Left kidney (tissue), 1 donor: ENCODE measurements at regions not wholly inside any gene's neighbourhood (a gene's known extent, or its start where the extent isn't known, plus 50 kb on each side); places are given as distances from the start of the nearest gene placed in this dataset.

Experiments used
- DNase-seq: peaks from one replicate; pipeline ENCODE4 v3.0.0-alpha.2; 2013

GRCh38 chr14:49999826-50000379 lies 107.0 kb downstream of the ARF6 start:
- DNase-seq = no peak

GRCh38 chr14:50000380-50001150 lies 107.7 kb downstream of the ARF6 start:
- peak; percentile 31 for DNase-seq

- peak; percentile 38 for DNase-seq
These were observed 108.5 kb downstream of the ARF6 start for GRCh38 chr14:50001151-50001998.

GRCh38 chr14:50001999-50002925 lies 109.4 kb downstream of the ARF6 start:
- no peak for DNase-seq

GRCh38 chr14:50002926-50003212 lies 110.0 kb downstream of the ARF6 start:
- no peak for DNase-seq

- DNase-seq = peak; percentile 66
These were observed 110.5 kb downstream of the ARF6 start for GRCh38 chr14:50003213-50004021.

GRCh38 chr14:50006141-50006540 lies 110.2 kb downstream of the VCPKMT start:
- DNase-seq = no peak

- DNase-seq = no peak
These were observed 109.1 kb downstream of the VCPKMT start for GRCh38 chr14:50007123-50007903.

- no peak for DNase-seq
These were observed 107.8 kb downstream of the VCPKMT start for GRCh38 chr14:50008562-50008961.

- no peak for DNase-seq
These were observed 107.4 kb downstream of the VCPKMT start for GRCh38 chr14:50008974-50009373.

GRCh38 chr14:50010752-50011151 lies 105.6 kb downstream of the VCPKMT start:
- DNase-seq = no peak

GRCh38 chr14:50011242-50011641 lies 105.1 kb downstream of the VCPKMT start:
- no peak for DNase-seq

GRCh38 chr14:50012644-50013043 lies 103.7 kb downstream of the VCPKMT start:
- DNase-seq = no peak

- DNase-seq = no peak
These were observed 103.0 kb downstream of the VCPKMT start for GRCh38 chr14:50013198-50013918.

- DNase-seq = no peak
These were observed 102.4 kb downstream of the VCPKMT start for GRCh38 chr14:50013934-50014333.

GRCh38 chr14:50014809-50015430 lies 101.5 kb downstream of the VCPKMT start:
- DNase-seq = no peak

GRCh38 chr14:50015716-50016115 lies 100.7 kb downstream of the VCPKMT start:
- no peak for DNase-seq

- DNase-seq = no peak
These were observed 98.0 kb downstream of the VCPKMT start for GRCh38 chr14:50018201-50018932.

GRCh38 chr14:50018933-50019210 lies 97.5 kb downstream of the VCPKMT start:
- no peak for DNase-seq
